GM12865 (cell line): ENCODE measurements at regions not wholly inside any gene's neighbourhood (a gene's known extent, or its start where the extent isn't known, plus 50 kb on each side); places are given as distances from the start of the nearest gene placed in this dataset.
A peak's percentile ranks its signal among the peaks of the same experiment; 100 is the strongest.

ENCODE experiments used
- DNase-seq: peaks from one replicate; pipeline ENCODE4 v3.0.0; 2010; ENCODE audit warnings: low read depth
- H3K4me3 ChIP-seq: 2 replicates; pipeline ENCODE4 v1.5.1; 2011; ENCODE audit warnings: mild to moderate bottlenecking, low read depth, low read length, control low read depth
- TF ChIP-seq, protein P1 (sequence below): IDR thresholded peaks from 2 replicates; pipeline ENCODE4 v1.5.1; 2011; ENCODE audit warnings: low read length, control low read depth, low read depth, inconsistent platforms; ENCODE audit not compliant: insufficient read depth; ENCODE audit errors: missing control alignments

DNA sequence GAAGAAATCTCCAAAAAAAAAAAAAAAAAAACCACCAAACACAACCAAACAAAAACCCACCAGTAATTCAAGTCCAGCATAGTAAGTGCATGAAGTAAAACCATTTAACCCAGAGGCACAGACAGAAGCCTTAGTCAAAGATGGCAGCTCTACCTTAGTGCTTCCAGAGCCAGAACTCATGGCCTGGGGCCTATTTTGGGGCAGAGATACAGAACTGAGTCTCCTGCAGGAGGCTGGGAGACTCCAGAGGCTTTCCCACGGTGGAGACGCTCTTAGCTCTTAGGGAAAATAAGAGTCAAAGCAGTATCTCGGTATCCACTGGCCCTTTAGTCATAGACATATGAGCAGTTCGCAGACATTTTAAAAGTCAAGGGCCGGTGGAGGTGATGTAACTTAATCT is 129.5 kb downstream of the GPX5 start:
- no peak for DNase-seq
- TF ChIP-seq, protein P1, sequence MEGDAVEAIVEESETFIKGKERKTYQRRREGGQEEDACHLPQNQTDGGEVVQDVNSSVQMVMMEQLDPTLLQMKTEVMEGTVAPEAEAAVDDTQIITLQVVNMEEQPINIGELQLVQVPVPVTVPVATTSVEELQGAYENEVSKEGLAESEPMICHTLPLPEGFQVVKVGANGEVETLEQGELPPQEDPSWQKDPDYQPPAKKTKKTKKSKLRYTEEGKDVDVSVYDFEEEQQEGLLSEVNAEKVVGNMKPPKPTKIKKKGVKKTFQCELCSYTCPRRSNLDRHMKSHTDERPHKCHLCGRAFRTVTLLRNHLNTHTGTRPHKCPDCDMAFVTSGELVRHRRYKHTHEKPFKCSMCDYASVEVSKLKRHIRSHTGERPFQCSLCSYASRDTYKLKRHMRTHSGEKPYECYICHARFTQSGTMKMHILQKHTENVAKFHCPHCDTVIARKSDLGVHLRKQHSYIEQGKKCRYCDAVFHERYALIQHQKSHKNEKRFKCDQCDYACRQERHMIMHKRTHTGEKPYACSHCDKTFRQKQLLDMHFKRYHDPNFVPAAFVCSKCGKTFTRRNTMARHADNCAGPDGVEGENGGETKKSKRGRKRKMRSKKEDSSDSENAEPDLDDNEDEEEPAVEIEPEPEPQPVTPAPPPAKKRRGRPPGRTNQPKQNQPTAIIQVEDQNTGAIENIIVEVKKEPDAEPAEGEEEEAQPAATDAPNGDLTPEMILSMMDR: no peak
- no peak overlapping the region for H3K4me3 ChIP-seq

DNA sequence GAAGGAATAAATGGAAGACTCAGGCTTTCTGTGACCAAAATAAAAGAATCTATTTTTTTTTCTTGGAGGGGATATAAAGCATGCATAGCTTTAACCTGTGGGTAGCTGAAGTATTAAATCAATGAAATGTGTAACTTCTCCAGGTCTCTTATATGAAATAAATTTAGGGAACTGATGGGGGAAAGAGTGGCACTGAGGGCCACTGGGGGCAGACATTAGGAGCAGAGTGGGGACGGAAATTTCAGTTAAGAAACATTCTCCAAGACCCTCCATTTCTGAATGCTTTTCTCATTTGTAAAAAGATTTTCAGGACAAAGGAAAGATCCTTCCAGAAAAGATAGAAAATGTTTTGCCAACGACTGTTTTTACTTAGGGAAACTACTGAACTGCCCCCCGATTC is 131.0 kb downstream of the GPX5 start:
- H3K4me3 ChIP-seq: no peak overlapping the region
- DNase-seq: no peak

DNA sequence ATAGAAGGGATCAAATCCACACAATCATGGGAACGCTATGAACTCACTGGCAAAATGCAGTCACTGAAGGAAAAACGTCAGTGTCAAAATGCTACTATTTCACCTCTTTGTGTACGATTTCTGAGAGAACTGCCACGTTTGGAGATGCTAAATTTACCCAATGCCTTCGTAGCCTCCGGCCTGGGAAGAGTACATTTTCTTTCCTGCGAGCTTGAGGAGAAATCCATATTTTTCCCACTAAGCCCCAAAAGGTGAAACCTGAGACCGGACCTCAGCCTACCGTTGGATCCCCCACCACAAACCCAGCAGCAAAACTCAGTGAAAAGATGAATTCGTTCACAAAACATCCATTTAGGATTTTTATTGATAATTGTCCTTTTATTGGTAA is 131.7 kb downstream of the GPX5 start:
- H3K4me3 ChIP-seq: peak overlapping the region; percentile 59
- DNase-seq: no peak
- TF ChIP-seq, protein P1: no peak

More for the DNA sequence above, 131.0 kb downstream of the GPX5 start:
- TF ChIP-seq, protein P1: no peak

DNA sequence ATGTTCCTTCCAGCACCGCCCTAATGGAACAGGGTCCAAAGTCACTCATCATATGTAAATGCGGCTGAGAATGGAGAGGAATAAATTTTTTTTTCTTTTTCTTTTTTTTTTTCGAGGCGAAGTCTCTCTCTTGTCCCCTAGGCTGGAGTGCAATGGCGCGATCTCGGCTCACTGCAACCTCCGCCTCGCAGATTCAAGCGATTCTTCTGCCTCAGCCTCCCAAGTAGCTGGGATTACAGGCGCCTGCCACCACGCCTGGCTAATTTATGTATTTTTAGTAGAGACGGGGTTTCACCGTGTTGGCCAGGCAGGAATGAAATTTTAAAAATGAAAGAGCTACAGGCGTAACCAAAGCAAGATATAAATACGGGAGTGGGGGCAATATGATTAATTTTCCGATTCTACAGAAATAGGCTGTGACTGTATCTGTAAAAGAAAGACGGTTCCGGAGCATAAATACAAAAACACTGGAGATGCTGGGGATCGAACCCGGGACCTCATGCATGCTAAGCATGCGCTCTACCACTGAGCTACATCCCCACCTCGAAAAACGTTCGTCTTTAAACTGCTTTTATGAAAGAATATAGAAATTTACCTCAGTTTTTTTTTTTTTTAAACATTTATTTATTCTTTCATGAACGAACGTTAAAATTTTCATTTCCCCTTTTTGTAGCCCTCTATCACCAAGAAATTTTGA is 132.2 kb downstream of the GPX5 start:
- H3K4me3 ChIP-seq: peak overlapping the region; percentile 59
- TF ChIP-seq, protein P1: no peak
- DNase-seq: peak; percentile 78

DNA sequence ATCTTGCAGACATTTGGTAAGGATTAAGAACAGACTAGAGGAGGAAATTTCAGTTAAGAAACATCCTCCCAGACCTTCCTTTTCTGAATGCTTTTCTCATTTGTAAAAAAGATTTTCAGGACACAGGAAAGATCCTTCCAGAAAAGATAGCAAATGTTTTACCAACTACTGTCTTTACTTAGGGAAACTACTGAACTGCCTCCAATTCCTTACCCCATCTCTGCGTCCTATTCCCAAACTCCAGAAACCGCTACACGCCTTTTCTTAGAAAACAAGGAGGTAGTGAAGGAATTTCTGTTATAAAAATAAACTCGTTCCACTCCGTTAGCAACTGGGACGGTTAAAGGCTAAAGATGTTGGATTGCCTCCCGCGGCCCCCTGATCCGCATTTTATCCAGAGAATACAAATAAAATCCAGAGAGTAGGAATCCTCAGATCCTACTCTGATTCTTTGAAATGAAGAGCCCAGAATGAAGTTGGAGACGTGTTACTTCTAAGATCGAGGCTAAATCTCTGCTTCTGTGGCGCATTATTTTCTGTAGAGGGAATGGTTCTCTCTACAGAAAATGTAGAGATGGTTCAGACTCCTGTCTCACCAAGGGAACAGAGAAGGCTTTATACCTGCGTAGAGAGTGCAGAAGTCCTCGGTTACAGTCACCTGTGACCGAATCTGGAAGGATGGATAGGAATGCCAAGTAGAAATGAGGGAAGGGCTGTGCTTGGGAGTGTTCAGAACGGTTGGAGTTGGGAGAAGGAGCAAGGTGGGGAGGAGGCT is 133.0 kb downstream of the GPX5 start:
- H3K4me3 ChIP-seq: peak overlapping the region; percentile 59
- DNase-seq: no peak
- TF ChIP-seq, protein P1: no peak

DNA sequence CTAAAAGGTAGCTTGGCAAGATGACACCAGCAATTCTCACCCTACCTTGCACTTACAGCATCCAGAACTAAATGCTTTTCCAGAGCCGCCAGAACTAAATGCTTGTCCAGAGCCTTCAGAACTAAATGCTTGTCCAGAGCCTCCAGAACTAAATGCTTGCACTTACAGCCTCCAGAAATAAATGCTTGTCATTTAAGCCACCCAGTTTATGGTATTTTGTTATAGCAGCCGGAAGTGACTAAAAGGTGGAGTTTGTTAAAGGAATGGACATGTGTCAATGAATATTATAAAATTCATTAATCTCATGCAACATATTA is 133.5 kb downstream of the GPX5 start:
- H3K4me3 ChIP-seq: no peak overlapping the region
- DNase-seq: no peak
- TF ChIP-seq, protein P1: no peak
